Amniotic stem cell (primary cell): ENCODE measurements at regions not wholly inside any gene's neighbourhood (a gene's known extent, or its start where the extent isn't known, plus 50 kb on each side); places are given as distances from the start of the nearest gene placed in this dataset.

Experiments used
- DNase-seq: peaks from one replicate; lab custom pipeline; 2025; lab: John Stamatoyannopoulos, UW

DNA sequence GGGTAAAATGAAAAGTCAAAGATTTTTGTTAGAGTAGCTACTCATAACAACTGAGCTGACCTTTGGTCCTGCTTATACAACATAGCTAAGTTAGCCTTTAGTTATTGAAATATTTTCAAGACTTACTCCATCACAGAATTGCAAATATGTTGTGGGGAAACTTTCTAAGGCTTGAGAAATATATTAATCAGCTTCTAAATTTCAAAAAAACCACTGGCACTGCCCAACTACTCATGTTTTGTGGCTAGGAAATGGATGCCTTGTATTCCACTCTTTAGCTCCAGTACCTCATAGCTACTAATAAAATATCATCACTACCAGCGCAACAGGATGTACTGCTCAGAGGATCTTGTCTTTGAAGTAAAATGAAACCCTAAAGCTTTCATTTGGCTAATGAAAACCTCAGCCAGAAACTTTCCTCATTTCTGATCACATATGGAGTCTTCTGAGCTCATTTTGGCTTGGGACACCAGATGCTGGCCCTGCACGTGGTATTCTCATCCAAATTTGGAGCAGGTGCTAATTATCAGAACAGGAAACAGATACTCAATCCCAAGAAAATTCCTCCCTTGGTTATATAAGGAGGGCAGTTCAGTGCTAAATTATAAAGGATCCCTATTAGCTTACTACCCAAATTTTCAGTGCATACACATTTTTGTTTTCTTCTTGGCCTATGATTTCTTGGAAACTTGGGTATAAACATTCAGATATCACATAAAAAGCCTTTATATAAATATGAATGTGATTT is 690.7 kb downstream of the ADGRL2 start:
- DNase-seq: no peak

DNA sequence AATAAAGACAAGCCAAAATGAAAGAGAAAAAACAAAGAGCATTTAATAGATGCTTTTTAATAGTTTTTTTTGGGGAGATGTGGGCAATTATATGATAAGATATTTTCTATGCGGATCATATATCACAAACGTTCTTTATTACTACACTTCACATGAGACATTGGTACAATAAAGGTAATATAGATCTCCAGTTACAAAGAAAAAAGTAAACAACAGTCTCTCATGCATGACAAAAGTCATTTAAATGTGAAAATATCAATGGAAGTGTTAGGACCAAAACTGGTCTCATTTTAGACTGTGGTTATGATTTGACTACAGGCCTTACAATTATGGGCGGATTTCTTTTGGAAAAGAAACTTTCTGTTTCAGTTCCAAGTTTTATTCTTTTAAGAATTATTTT is 687.0 kb downstream of the ADGRL2 start:
- no peak for DNase-seq

DNA sequence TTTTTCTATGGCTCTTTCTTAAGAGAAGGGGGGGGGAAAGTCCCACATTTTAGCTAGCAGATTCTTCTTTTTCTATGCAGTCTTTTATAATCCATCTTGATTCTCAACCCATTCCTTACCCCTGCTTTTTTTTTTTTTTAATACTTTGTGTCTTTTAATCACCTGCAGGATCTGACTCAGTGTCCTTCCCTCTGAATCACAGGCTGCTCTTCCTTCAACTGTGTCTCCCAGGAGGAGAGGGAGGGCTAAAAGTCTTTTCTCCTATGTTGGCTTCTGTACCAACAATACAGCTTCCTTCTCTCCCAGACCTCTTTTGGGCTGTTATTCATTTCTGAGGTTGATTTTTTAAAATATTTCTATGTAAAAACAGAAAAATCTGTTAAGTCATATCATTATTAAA is 686.2 kb downstream of the ADGRL2 start:
- DNase-seq: no peak

GRCh38 chr1:82486468-82486867 is 685.7 kb downstream of the ADGRL2 start:
- DNase-seq: no peak

DNA sequence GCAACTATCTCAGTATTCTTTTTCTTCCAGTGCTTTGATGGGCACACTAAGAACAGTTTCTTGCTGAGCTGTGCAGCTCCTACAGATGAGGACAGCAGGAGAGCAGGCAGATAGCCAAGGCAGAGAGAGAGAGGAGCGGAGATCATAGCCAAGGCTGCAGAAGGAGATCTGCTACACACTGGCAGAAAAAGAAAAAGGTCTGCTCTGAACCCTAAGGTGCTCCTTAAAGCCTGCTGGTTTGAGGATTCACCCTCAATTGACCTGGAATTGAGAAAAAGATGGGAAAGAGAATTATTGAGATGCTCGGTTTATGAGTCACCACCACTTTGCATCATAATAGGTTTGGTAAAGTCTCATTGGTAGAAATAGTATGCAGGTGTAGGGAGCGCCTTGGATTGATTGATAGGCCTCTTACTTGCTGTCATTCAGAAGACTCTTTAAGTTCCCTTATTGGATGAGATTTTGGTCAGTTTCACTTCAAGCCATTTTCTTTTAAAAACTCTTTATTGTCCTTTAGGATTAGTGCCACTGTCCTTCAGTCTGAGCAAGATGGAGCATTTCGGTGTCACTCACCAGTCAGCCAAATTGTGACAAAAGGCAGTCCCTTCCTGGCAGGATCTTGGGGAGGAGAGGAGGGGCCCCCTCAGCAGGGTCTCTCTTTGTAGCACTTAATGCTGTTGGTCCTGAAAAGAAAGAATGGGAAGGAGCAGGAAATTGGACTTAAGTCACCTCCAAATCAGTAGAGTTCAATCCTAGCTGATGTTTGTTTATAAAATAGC is 685.0 kb downstream of the ADGRL2 start:
- DNase-seq: no peak

- no peak for DNase-seq
These were observed 682.4 kb downstream of the ADGRL2 start for GRCh38 chr1:82483146-82483545.

- DNase-seq: no peak
These were observed 678.2 kb downstream of the ADGRL2 start for GRCh38 chr1:82478916-82479315.

- no peak for DNase-seq
These were observed 671.9 kb downstream of the ADGRL2 start for GRCh38 chr1:82472489-82473131.

DNA sequence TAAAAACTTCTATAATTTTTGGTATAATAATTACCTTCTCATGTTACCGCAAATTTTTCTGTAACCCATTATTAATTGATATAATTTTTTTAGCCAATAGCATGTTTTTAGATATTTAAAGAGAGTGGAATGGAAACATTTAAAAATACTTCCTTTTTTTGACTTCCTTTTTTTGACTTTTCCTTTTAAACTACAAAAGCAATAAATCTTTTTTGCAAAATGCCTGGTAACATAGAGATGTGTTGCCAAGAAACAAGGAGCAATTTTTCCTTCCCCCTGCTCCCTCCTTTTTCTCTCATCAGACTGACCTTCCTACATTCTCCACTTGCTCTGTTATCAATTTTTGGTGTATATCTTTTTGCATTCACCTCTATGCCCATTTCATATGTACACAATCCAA is 666.2 kb downstream of the ADGRL2 start:
- DNase-seq: no peak

DNA sequence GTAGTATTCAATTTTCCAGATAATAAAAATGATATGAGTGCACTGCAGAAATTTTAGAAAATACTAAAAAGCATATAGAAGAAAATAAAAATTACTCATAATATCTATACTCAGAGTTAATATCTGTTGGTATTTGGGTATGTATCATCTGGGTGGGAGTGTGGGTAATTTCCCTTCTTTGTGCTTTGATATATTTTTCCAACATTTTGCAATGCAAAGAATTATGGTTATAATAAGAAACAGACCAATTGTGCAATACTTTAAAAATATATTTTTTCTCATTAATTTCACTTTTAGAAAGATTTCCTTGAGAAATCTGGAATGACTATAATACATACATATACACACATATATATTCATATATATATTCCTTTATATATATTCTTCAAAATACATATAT is 665.7 kb downstream of the ADGRL2 start:
- DNase-seq: no peak

GRCh38 chr1:82465024-82465423 is 664.3 kb downstream of the ADGRL2 start:
- no peak for DNase-seq

- DNase-seq: no peak
These were observed 663.7 kb downstream of the ADGRL2 start for GRCh38 chr1:82464362-82465001.

GRCh38 chr1:82463951-82464350 is 663.2 kb downstream of the ADGRL2 start:
- no peak for DNase-seq

DNA sequence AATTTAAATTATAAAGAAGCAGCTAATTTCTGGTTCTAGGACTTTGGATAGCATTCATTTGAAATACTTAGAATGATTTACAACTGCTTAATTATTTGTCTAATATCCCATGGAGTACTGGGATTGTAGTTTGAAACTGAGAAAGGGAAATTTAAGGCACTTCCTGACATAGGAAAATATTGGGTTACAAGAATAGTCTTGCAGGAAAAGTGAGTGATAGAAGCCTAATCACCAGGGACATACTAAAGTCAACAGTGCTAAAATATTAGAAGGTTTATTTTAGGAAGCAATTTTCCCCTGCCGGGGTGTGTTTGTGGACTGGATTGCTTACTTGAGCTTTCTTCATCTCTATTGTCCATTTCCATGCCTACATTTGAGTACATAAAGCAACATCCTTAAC is 661.6 kb downstream of the ADGRL2 start:
- DNase-seq: no peak

GRCh38 chr1:82455342-82455741 is 654.6 kb downstream of the ADGRL2 start:
- no peak for DNase-seq

- DNase-seq: no peak
These were observed 653.7 kb downstream of the ADGRL2 start for GRCh38 chr1:82454431-82454830.

- DNase-seq: no peak
These were observed 652.9 kb downstream of the ADGRL2 start for GRCh38 chr1:82453511-82454185.

- DNase-seq: no peak
These were observed 651.4 kb downstream of the ADGRL2 start for GRCh38 chr1:82452096-82452495.

DNA sequence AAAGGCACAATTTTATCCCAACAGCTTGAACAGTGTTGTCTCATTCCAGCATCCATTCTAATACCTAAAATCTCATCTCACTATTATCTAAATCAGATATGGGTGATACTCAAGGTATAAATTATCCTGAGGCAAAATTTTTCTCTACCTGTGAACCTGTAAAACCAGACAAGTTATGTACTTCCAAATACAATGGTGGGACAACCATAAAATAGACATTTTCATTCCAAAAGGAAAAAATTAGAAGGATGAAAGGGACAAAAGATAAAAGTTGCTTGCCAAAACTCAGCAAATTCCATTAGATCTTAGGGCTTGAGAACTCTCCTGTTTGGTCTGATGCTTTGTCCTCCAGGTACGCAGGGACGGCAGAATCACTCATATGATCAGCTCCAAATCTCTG is 650.5 kb downstream of the ADGRL2 start:
- DNase-seq: no peak

DNA sequence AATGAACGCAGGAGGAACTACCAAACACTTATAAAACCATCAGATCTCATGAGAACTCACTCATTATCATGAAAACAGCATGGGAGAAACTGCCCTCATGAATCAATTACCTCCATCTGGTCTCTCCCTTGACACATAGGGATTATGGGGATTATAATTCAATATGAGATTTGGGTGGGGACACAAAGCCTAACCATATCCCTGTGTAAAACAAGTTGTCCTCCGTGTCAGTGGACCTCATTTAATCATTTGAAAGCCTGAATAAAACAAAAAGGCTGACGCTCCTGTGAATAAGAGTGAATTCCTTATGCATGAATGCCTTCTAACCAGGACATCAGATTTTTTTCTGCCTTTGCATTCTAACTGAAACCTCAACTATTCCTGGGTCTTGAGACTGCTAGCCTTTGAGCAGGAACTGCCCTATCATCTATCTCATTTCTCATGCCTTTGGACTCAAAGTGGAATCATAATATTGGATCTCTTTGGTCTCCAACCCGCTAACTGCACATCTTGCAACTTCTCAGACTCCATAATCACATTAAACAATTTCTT is 648.8 kb downstream of the ADGRL2 start:
- DNase-seq: peak; percentile 28

GRCh38 chr1:82446955-82447354 is 646.2 kb downstream of the ADGRL2 start:
- DNase-seq: no peak

DNA sequence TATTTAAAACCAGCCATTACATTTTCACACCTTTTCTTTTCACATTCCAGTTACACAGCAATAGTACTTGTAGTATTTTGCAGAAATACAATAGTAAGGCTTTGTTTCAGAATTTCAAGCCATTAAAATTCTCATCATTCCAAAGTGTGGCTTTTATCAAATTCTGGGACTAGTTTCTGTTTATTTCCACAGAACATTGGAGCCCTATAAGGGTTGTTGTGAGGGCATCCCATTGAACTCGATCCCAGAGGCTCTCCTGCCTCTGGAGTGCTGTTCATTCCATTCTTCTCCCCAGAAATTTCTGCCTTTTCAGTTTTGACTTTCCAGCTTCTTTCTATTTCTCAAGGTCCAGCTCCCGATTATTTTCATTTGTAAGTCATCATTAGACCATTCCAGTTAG is 645.5 kb downstream of the ADGRL2 start:
- DNase-seq: no peak
